ENCODE measurements at regions not wholly inside any gene's neighbourhood (a gene's known extent, or its start where the extent isn't known, plus 50 kb on each side); places are given as distances from the start of the nearest gene placed in this dataset.

DNA sequence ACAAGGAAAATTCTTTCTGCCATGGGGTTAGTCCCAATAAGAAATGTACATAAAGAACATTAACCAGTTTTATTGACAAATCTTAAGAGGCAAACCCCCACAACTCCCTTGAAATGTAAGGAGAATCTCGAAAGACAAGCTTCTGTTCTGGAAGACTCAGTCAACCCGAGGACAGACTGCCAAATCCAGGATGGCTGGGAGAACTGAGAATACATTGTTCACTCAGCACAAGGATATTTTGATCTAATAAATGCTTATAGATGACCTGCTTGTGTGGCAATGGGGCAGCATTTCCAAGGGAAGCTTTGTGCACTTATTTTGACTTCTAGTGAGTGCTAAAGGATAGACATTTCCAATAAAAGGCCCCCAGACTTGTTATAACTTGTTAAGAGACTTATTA is 280.4 kb downstream of the DHX15 start:
- no peak overlapping the region for H3K27ac ChIP-seq (ENCODE audit: low read depth, low read length)
- no peaks in the 10 kb centered on the region for H3K9me3 ChIP-seq (ENCODE audit: control insufficient read depth, insufficient read depth, low read depth, low read length)
- H3K36me3 ChIP-seq (ENCODE audit: control insufficient read depth, insufficient read depth, low read length): no peaks in the 10 kb centered on the region
- H3K27me3 ChIP-seq (ENCODE audit: control insufficient read depth, insufficient read depth, low read length): no peaks in the 10 kb centered on the region
- no peaks in the 10 kb centered on the region for H3K4me1 ChIP-seq (ENCODE audit: control insufficient read depth, insufficient read depth, low read length)
- no peak overlapping the region for H3K4me3 ChIP-seq (ENCODE audit: low read depth, low read length)
- no peak overlapping the region for H3K9ac ChIP-seq (ENCODE audit: low read length)

DNA sequence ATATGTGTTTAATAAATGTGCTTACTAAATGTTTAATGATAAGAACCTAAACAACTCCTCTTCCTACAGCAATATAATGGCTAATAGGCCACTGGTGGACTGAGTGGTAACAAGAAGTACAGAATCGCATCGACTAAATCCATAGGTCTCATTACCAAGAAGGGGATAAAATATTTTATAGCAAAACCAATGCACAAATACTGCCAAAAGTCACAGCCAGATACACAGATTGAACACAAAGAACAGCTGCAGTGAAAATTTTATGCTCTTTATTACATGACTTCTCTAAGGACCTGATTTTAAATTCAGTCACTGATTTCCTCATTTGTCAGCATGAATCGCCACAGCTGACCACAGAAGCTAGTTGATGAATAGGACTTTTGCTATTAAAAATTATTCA is 285.4 kb downstream of the DHX15 start:
- 0 out of 2 replicates have a peak, but pooled peaks cover 4% of the 10 kb centered on the region for H3K9me3 ChIP-seq (ENCODE audit: control insufficient read depth, insufficient read depth, low read depth, low read length)
- no peak overlapping the region for H3K27ac ChIP-seq (ENCODE audit: low read depth, low read length)
- no peaks in the 10 kb centered on the region for H3K27me3 ChIP-seq (ENCODE audit: control insufficient read depth, insufficient read depth, low read length)
- 0 out of 2 replicates have a peak, but pooled peaks cover 2% of the 10 kb centered on the region for H3K4me1 ChIP-seq (ENCODE audit: control insufficient read depth, insufficient read depth, low read length)
- H3K4me3 ChIP-seq (ENCODE audit: low read depth, low read length): no peak overlapping the region
- H3K36me3 ChIP-seq (ENCODE audit: control insufficient read depth, insufficient read depth, low read length): no peaks in the 10 kb centered on the region
- no peak overlapping the region for H3K9ac ChIP-seq (ENCODE audit: low read length)

DNA sequence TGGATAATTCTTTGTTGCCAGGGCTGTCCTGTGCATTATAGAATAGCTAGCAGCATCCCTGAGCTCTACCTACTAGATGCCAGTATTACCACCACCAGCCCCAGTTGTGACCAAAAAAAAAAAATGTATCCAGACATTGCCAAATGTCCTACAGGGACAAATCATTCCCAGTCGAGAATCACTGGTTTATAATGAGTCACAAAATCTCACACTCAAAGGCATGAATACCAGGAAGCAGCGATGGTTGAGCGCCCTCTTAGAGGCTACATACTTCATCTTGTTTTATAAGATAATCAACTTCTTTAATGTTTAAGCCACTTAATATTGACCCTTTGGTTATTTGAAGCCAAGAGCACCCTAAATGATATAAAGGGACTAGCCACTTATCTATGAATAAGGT is 297.3 kb downstream of the DHX15 start:
- H3K9ac ChIP-seq (ENCODE audit: low read length): no peak overlapping the region
- H3K9me3 ChIP-seq (ENCODE audit: control insufficient read depth, insufficient read depth, low read depth, low read length): no peaks in the 10 kb centered on the region
- no peak overlapping the region for H3K27ac ChIP-seq (ENCODE audit: low read depth, low read length)
- H3K4me1 ChIP-seq (ENCODE audit: control insufficient read depth, insufficient read depth, low read length): peaks cover 5% of the 10 kb centered on the region
- H3K4me3 ChIP-seq (ENCODE audit: low read depth, low read length): no peak overlapping the region
- no peaks in the 10 kb centered on the region for H3K36me3 ChIP-seq (ENCODE audit: control insufficient read depth, insufficient read depth, low read length)
- H3K27me3 ChIP-seq (ENCODE audit: control insufficient read depth, insufficient read depth, low read length): no peaks in the 10 kb centered on the region

DNA sequence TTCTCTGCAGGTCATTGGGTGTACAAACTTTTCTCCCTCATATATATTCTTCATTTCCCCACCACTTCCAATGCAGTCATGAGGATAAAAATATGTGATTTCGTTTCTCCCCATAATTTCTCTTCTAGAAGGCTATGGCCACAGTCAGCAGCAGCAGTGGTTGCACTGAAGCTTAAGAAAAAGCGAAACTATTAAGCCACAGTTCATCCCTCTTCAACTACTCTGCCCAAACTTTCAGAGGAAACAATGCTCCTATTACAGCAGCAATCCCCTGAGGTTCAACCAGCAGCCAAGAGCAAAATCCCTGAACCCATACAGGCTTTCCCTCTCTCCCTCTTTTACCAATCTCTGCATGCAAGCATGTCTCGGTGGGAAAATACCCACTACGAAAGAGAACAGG is 298.6 kb downstream of the DHX15 start:
- Histone ChIP-seq H3K4me1 (ENCODE audit: control insufficient read depth, insufficient read depth, low read length) (peaks cover 5% of the 10 kb centered on the region), H3K9me3 (ENCODE audit: control insufficient read depth, insufficient read depth, low read depth, low read length) (no peaks in the 10 kb centered on the region), H3K27me3 (ENCODE audit: control insufficient read depth, insufficient read depth, low read length) (no peaks in the 10 kb centered on the region), H3K36me3 (ENCODE audit: control insufficient read depth, insufficient read depth, low read length) (no peaks in the 10 kb centered on the region), H3K4me3 (ENCODE audit: low read depth, low read length) (no peak overlapping the region), H3K9ac (ENCODE audit: low read length) (no peak overlapping the region), H3K27ac (ENCODE audit: low read depth, low read length) (no peak overlapping the region)

DNA sequence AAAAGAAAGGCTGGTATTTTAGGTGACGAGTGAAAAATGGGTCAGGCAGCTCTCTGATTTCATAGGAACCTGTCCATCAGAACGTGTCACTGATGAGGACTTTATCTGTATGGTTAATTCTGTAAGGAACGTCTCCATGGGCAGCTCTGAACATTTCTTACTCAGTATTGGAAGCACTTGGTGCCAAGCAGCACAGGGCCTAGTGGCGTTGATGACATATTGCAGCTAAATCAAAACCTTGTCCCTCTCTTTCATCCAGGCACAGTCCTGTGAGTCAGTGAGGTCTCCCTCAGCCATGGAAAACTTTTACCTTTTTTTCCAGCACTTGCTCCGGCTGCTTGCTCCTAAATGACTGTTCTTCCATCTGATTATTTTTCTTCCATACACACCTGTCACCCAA is 301.9 kb downstream of the DHX15 start:
- Histone ChIP-seq H3K9me3 (ENCODE audit: control insufficient read depth, insufficient read depth, low read depth, low read length) (no peaks in the 10 kb centered on the region), H3K4me3 (ENCODE audit: low read depth, low read length) (no peak overlapping the region), H3K4me1 (ENCODE audit: control insufficient read depth, insufficient read depth, low read length) (peaks cover 15% of the 10 kb centered on the region), H3K9ac (ENCODE audit: low read length) (no peak overlapping the region), H3K27me3 (ENCODE audit: control insufficient read depth, insufficient read depth, low read length) (no peaks in the 10 kb centered on the region), H3K36me3 (ENCODE audit: control insufficient read depth, insufficient read depth, low read length) (no peaks in the 10 kb centered on the region), H3K27ac (ENCODE audit: low read depth, low read length) (no peak overlapping the region)

DNA sequence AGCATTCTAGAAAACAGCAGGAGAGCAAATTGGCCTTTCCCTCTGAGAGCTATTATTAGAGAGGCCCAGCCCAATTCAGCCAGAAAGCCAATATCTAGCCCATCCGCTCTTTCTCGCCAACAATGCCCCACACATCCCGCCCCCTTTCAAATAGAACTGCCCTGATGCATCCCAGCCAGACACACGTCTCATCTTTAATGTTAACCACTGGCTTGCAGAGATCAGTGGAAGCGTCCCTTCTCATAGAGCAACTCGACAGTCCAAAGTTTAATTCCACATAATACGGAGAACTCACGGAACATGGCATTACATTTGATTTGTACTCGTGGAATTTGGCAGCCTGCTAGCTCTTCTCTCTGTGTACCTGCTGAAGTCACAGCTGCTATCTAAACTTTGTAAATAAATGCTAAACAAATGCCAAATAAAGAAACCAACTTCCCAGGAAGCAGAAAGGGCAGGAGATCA is 304.4 kb downstream of the DHX15 start:
- no peak overlapping the region for H3K4me3 ChIP-seq (ENCODE audit: low read depth, low read length)
- no peaks in the 10 kb centered on the region for H3K36me3 ChIP-seq (ENCODE audit: control insufficient read depth, insufficient read depth, low read length)
- no peak overlapping the region for H3K27ac ChIP-seq (ENCODE audit: low read depth, low read length)
- no peaks in the 10 kb centered on the region for H3K27me3 ChIP-seq (ENCODE audit: control insufficient read depth, insufficient read depth, low read length)
- no peak overlapping the region for H3K9ac ChIP-seq (ENCODE audit: low read length)
- no peaks in the 10 kb centered on the region for H3K9me3 ChIP-seq (ENCODE audit: control insufficient read depth, insufficient read depth, low read depth, low read length)
- peaks cover 15% of the 10 kb centered on the region for H3K4me1 ChIP-seq (ENCODE audit: control insufficient read depth, insufficient read depth, low read length)

DNA sequence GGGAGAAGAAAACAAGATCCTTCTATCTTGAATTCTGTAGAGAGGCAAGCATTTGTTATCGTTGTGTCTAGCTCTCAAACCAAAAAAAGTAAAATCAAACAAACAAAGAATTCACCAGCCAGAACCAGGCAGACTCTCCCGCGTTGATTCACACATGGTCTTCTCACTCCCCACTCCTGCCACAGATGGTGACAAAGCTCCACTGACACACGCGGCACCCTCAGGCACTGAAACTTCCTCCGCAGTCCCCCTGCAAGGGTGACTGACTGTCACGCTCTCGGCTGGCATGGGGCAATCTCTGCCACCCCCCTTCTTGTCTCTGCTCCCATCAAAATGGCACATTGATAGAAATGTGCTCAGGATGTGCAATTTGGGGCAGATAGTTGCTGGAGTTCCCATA is 304.9 kb downstream of the DHX15 start:
- no peak overlapping the region for H3K9ac ChIP-seq (ENCODE audit: low read length)
- no peaks in the 10 kb centered on the region for H3K36me3 ChIP-seq (ENCODE audit: control insufficient read depth, insufficient read depth, low read length)
- H3K4me3 ChIP-seq (ENCODE audit: low read depth, low read length): no peak overlapping the region
- H3K27me3 ChIP-seq (ENCODE audit: control insufficient read depth, insufficient read depth, low read length): no peaks in the 10 kb centered on the region
- no peaks in the 10 kb centered on the region for H3K9me3 ChIP-seq (ENCODE audit: control insufficient read depth, insufficient read depth, low read depth, low read length)
- H3K4me1 ChIP-seq (ENCODE audit: control insufficient read depth, insufficient read depth, low read length): peaks cover 15% of the 10 kb centered on the region
- H3K27ac ChIP-seq (ENCODE audit: low read depth, low read length): no peak overlapping the region

DNA sequence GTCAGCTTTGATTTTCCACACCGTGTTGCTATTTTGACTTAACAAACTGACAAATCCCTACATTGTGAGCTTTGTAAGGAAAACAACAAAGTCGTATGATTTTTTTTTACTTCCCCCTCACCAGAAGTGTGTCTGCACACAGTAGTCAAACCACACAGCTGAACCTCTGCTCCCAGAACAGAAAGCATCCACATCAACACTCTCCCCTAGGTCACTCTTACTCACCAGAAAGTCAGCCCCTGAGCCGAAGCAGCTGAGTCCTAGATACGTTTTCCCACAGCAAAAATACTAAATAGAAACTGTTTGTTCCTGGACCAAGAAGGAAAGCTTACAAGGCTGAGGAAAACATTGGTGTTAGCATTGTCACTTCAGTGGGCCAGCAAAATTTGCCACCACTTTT is 305.7 kb downstream of the DHX15 start:
- no peaks in the 10 kb centered on the region for H3K9me3 ChIP-seq (ENCODE audit: control insufficient read depth, insufficient read depth, low read depth, low read length)
- H3K9ac ChIP-seq (ENCODE audit: low read length): no peak overlapping the region
- H3K27ac ChIP-seq (ENCODE audit: low read depth, low read length): no peak overlapping the region
- no peaks in the 10 kb centered on the region for H3K36me3 ChIP-seq (ENCODE audit: control insufficient read depth, insufficient read depth, low read length)
- H3K4me1 ChIP-seq (ENCODE audit: control insufficient read depth, insufficient read depth, low read length): peaks cover 15% of the 10 kb centered on the region
- no peaks in the 10 kb centered on the region for H3K27me3 ChIP-seq (ENCODE audit: control insufficient read depth, insufficient read depth, low read length)
- H3K4me3 ChIP-seq (ENCODE audit: low read depth, low read length): no peak overlapping the region

DNA sequence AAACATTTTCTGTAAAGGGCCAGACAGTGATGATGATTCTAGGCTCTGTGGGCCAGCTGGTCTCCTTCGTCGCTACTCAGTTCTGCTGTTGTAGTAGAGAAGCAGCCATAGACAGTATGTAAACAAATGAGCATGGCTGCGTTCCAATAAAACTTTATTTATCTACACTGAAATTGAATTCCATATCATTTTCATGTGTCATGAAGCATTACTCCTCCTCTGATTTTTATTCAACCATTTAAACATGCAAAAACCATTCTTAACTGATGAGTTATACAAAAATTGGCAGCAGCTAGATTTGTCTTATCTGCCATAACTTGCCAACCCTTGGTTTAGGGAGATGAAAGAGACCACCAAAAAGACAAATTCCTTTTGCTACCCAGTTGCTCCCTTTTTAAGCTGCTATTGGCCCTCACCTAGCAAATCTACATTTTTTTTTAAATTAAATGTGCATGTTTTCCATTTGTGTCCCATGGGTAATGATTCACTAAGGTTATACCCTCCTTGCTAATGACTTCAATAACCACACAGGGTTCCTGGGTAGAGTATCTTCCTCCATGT is 309.9 kb downstream of the DHX15 start:
- Histone ChIP-seq H3K4me3 (ENCODE audit: low read depth, low read length) (no peak overlapping the region), H3K9ac (ENCODE audit: low read length) (no peak overlapping the region), H3K9me3 (ENCODE audit: control insufficient read depth, insufficient read depth, low read depth, low read length) (no peaks in the 10 kb centered on the region), H3K4me1 (ENCODE audit: control insufficient read depth, insufficient read depth, low read length) (peaks cover 6% of the 10 kb centered on the region; the same call in 1 of the 2 replicates), H3K27me3 (ENCODE audit: control insufficient read depth, insufficient read depth, low read length) (no peaks in the 10 kb centered on the region), H3K27ac (ENCODE audit: low read depth, low read length) (no peak overlapping the region), H3K36me3 (ENCODE audit: control insufficient read depth, insufficient read depth, low read length) (no peaks in the 10 kb centered on the region)

DNA sequence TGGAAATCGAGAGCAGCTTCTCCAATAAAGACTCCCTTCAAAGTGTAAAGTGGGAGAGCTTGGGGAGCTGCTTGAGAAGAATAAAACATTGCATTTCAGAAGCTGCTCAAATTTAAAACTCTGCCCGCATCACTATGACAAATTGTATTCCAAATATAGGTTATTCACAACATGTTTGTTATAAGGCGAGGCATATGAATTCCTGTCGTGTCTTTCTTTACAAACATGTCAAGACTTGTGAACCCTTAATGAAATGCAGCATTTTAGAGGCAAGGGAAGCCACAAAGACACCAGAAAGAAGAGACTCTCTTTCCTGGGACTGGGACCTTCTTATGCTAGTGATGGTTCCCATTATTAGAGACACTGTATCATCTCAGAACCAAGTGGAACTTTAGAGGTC is 311.2 kb downstream of the DHX15 start:
- H3K9ac ChIP-seq (ENCODE audit: low read length): no peak overlapping the region
- no peaks in the 10 kb centered on the region for H3K9me3 ChIP-seq (ENCODE audit: control insufficient read depth, insufficient read depth, low read depth, low read length)
- H3K27me3 ChIP-seq (ENCODE audit: control insufficient read depth, insufficient read depth, low read length): no peaks in the 10 kb centered on the region
- no peaks in the 10 kb centered on the region for H3K36me3 ChIP-seq (ENCODE audit: control insufficient read depth, insufficient read depth, low read length)
- no peak overlapping the region for H3K4me3 ChIP-seq (ENCODE audit: low read depth, low read length)
- no peak overlapping the region for H3K27ac ChIP-seq (ENCODE audit: low read depth, low read length)
- H3K4me1 ChIP-seq (ENCODE audit: control insufficient read depth, insufficient read depth, low read length): peaks cover 5% of the 10 kb centered on the region; the same call in 1 of the 2 replicates

DNA sequence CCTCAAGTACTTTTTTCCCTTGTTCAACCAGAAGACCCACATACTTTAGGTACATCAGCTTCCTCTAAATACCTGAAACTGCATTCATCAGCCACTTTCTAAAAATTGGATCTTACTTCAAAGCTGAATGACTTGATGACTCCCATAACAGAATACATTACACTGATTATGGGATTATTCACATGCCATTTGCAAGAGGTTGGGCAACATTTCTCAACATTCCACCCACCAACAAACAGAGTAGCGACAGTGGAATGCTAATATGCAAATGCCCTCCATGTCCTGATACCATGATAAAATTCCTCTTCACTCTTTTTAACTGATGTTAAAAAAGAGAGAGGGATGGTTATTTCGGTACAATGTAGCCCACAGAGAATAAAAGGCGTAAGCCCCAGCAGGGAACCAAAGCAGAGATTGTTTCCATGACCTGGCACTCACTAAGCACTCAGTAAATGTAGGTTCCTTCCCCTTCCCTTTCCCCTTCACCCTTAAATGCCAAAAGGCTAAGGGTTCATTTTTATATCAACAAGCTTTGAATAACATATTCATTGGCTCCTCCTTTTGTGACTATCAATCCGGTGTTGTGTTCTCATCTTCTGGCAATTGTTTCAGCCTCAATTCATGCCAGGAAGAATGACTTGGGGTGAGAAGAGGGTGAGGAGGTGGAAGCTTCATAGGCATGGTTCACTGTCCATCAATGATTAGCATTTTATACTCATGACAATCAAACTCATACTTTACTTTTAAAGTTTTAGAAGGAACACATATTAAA is 317.2 kb downstream of the DHX15 start:
- Histone ChIP-seq H3K4me1 (ENCODE audit: control insufficient read depth, insufficient read depth, low read length) (peaks cover 19% of the 10 kb centered on the region), H3K4me3 (ENCODE audit: low read depth, low read length) (no peak overlapping the region), H3K9ac (ENCODE audit: low read length) (no peak overlapping the region), H3K9me3 (ENCODE audit: control insufficient read depth, insufficient read depth, low read depth, low read length) (no peaks in the 10 kb centered on the region), H3K36me3 (ENCODE audit: control insufficient read depth, insufficient read depth, low read length) (no peaks in the 10 kb centered on the region), H3K27me3 (ENCODE audit: control insufficient read depth, insufficient read depth, low read length) (no peaks in the 10 kb centered on the region), H3K27ac (ENCODE audit: low read depth, low read length) (no peak overlapping the region)

Data from HUES6 (cell line).